Type B pancreatic cell (in vitro differentiated cells): ENCODE measurements at regions not wholly inside any gene's neighbourhood (a gene's known extent, or its start where the extent isn't known, plus 50 kb on each side); places are given as distances from the start of the nearest gene placed in this dataset.
A peak's percentile ranks its signal among the peaks of the same experiment; 100 is the strongest.
"Not testable (repeated sequence)": the region's sequence is repeated elsewhere in the genome, so short reads cannot be mapped to it uniquely, and the experiment has no call there.

Experiments used
- DNase-seq: peaks from one replicate; pipeline ENCODE4 v3.0.0; 2021; ENCODE audit warnings: mixed read lengths; ENCODE audit not compliant: unreplicated experiment; ENCODE audit errors: extremely low spot score
- H3K27ac Mint-ChIP-seq: 2 replicates; pipeline ENCODE4 v1.8.0; 2021; ENCODE audit warnings: mild to moderate bottlenecking, mixed read lengths
- H3K27me3 Mint-ChIP-seq: 2 replicates; pipeline ENCODE4 v1.8.0; 2021; ENCODE audit warnings: mixed read lengths
- H3K36me3 Mint-ChIP-seq: 2 replicates; pipeline ENCODE4 v1.8.0; 2021; ENCODE audit warnings: mixed read lengths
- H3K4me1 Mint-ChIP-seq: one replicate; pipeline ENCODE4 v1.8.0; 2021; ENCODE audit warnings: mixed read lengths; ENCODE audit not compliant: unreplicated experiment
- H3K4me3 Mint-ChIP-seq: 2 replicates; pipeline ENCODE4 v1.8.0; 2021; ENCODE audit warnings: mild to moderate bottlenecking, mixed read lengths
- H3K9me3 Mint-ChIP-seq: 2 replicates; pipeline ENCODE4 v1.8.0; 2021; ENCODE audit warnings: mixed read lengths
- CTCF ChIP-seq: fragments of 200-600 bp; sonication (generic); conservative IDR thresholded peaks from 2 replicates; pipeline ENCODE4 v1.5.0; 2021; ENCODE audit warnings: antibody characterized with exemption, mild to moderate bottlenecking

GRCh38 chr5:118070041-118070440, 918.3 kb downstream of the DTWD2 start:
- no peaks in the 10 kb centered on the region for H3K9me3 Mint-ChIP-seq
- no peaks in the 10 kb centered on the region for H3K4me1 Mint-ChIP-seq
- DNase-seq, result no peak
- no peak overlapping the region for H3K27ac Mint-ChIP-seq
- TF ChIP-seq CTCF, result no peak
- no peak overlapping the region for H3K4me3 Mint-ChIP-seq
- no peaks in the 10 kb centered on the region for H3K36me3 Mint-ChIP-seq
- H3K27me3 Mint-ChIP-seq, result no peaks in the 10 kb centered on the region

DNA sequence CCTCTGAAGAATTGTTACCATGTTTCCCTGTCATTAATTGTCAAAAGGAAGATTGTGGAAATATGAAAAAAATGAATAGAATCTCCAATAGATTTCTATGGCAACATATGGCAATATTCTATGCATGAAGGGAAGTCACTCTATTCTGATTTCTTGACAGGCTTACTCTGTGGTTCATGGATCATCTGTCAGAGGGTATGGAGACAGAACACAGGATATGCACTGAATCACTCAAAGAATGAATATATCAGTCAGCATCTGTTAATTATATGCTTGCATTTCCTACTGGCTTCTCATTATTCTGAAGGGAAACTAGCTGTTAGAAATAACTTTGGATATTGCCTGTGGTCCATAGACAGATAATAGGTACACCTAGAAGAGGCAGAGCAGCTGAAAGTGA, 918.9 kb downstream of the DTWD2 start:
- no peak overlapping the region for H3K27ac Mint-ChIP-seq
- H3K27me3 Mint-ChIP-seq, result no peaks in the 10 kb centered on the region
- no peaks in the 10 kb centered on the region for H3K36me3 Mint-ChIP-seq
- no peaks in the 10 kb centered on the region for H3K4me1 Mint-ChIP-seq
- H3K4me3 Mint-ChIP-seq, result no peak overlapping the region
- no peaks in the 10 kb centered on the region for H3K9me3 Mint-ChIP-seq
- no peak for DNase-seq
- TF ChIP-seq CTCF, result no peak

GRCh38 chr5:118068886-118069285, 919.5 kb downstream of the DTWD2 start:
- no peak for TF ChIP-seq CTCF
- H3K4me3 Mint-ChIP-seq, result no peak overlapping the region
- DNase-seq, result no peak
- H3K27me3 Mint-ChIP-seq, result no peaks in the 10 kb centered on the region
- H3K36me3 Mint-ChIP-seq, result no peaks in the 10 kb centered on the region
- no peak overlapping the region for H3K27ac Mint-ChIP-seq
- no peaks in the 10 kb centered on the region for H3K9me3 Mint-ChIP-seq
- H3K4me1 Mint-ChIP-seq, result no peaks in the 10 kb centered on the region

GRCh38 chr5:118063836-118064235, 924.5 kb downstream of the DTWD2 start:
- H3K27ac Mint-ChIP-seq, H3K36me3 Mint-ChIP-seq, DNase-seq, H3K9me3 Mint-ChIP-seq, H3K4me1 Mint-ChIP-seq, H3K4me3 Mint-ChIP-seq, H3K27me3 Mint-ChIP-seq: not testable (repeated sequence)

- H3K4me3 Mint-ChIP-seq, result no peak overlapping the region
- no peak for DNase-seq
- peaks cover 7% of the 10 kb centered on the region for H3K9me3 Mint-ChIP-seq
- peak; percentile 53 for TF ChIP-seq CTCF
- H3K36me3 Mint-ChIP-seq, result no peaks in the 10 kb centered on the region
- no peaks in the 10 kb centered on the region for H3K27me3 Mint-ChIP-seq
- H3K4me1 Mint-ChIP-seq, result no peaks in the 10 kb centered on the region
- no peak overlapping the region for H3K27ac Mint-ChIP-seq
Measured at GRCh38 chr5:118060833-118061232, 927.5 kb downstream of the DTWD2 start.

DNA sequence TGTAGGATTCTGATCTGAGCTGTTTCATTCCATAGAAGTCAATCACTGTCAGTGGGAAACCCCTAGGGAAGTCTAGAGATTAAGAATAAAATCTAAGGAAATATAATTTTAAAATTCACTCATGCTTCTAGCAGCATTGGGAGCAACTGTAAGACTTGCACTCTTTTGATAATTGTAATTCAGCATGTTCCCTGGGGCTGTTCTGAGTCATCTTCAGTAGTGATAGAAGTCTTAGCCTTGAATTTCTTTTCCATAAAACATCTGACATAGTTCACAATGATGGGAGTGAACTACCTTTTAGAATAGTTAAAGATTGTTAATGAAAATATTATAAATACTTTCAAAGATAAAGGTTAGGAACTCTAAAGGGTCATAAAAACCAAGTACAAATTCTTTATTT, 935.8 kb downstream of the DTWD2 start:
- H3K4me1 Mint-ChIP-seq, result no peaks in the 10 kb centered on the region
- no peaks in the 10 kb centered on the region for H3K9me3 Mint-ChIP-seq
- DNase-seq, result no peak
- no peak overlapping the region for H3K4me3 Mint-ChIP-seq
- no peak for TF ChIP-seq CTCF
- no peak overlapping the region for H3K27ac Mint-ChIP-seq
- H3K36me3 Mint-ChIP-seq, result no peaks in the 10 kb centered on the region
- no peaks in the 10 kb centered on the region for H3K27me3 Mint-ChIP-seq
